A673 (cell line): ENCODE measurements at regions not wholly inside any gene's neighbourhood (a gene's known extent, or its start where the extent isn't known, plus 50 kb on each side); places are given as distances from the start of the nearest gene placed in this dataset.

Source experiments
- CTCF ChIP-seq: fragments of 300-800, 200-600 bp; sonication (generic); conservative IDR thresholded peaks from 2 replicates; pipeline ENCODE4 v1.5.1; 2017; ENCODE audit warnings: low read depth, mild to moderate bottlenecking, antibody characterized with exemption, low read length, moderate library complexity, mixed read lengths
- EZH2 ChIP-seq: fragments of 200-600 bp; sonication (generic); IDR thresholded peaks from 2 replicates; pipeline ENCODE4 v1.6.1; 2017; ENCODE audit warnings: borderline replicate concordance, low read depth, mild to moderate bottlenecking, mixed read lengths, antibody characterized with exemption, low read length; ENCODE audit not compliant: poor library complexity, severe bottlenecking

GRCh38 chr4:146123231-146123630 lies 52.3 kb upstream of the LSM6 start:
- TF ChIP-seq CTCF (no peak), EZH2 (no peak)
